ENCODE measurements at regions not wholly inside any gene's neighbourhood (a gene's known extent, or its start where the extent isn't known, plus 50 kb on each side); places are given as distances from the start of the nearest gene placed in this dataset.

GRCh38 chrX:127030016-127030748 is 210.7 kb downstream of the PRR32 start:
- intact Hi-C loops (cut with DNase I): no loop called here
- ATAC-seq (no peak), DNase-seq (peak in 2 of 4 donors; percentile 16 to 32)
- no peaks in the 10 kb centered on the region for H3K4me1 ChIP-seq
- no peaks in the 10 kb centered on the region for H3K36me3 ChIP-seq
- no peaks in the 10 kb centered on the region for H3K9me3 ChIP-seq
- H3K27ac ChIP-seq: no peak overlapping the region
- TF ChIP-seq, protein P1, sequence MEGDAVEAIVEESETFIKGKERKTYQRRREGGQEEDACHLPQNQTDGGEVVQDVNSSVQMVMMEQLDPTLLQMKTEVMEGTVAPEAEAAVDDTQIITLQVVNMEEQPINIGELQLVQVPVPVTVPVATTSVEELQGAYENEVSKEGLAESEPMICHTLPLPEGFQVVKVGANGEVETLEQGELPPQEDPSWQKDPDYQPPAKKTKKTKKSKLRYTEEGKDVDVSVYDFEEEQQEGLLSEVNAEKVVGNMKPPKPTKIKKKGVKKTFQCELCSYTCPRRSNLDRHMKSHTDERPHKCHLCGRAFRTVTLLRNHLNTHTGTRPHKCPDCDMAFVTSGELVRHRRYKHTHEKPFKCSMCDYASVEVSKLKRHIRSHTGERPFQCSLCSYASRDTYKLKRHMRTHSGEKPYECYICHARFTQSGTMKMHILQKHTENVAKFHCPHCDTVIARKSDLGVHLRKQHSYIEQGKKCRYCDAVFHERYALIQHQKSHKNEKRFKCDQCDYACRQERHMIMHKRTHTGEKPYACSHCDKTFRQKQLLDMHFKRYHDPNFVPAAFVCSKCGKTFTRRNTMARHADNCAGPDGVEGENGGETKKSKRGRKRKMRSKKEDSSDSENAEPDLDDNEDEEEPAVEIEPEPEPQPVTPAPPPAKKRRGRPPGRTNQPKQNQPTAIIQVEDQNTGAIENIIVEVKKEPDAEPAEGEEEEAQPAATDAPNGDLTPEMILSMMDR (IDR thresholded peaks at IDR 0.05): no peak
- no peak overlapping the region for H3K4me3 ChIP-seq
- no peaks in the 10 kb centered on the region for H3K27me3 ChIP-seq

- no peak overlapping the region for H3K4me3 ChIP-seq
- no peaks in the 10 kb centered on the region for H3K4me1 ChIP-seq
- no peaks in the 10 kb centered on the region for H3K9me3 ChIP-seq
- intact Hi-C loops (cut with DNase I): no loop called here
- H3K27ac ChIP-seq: no peak overlapping the region
- DNase-seq (peak in 1 of 4 donors; percentile 12), ATAC-seq (no peak)
- H3K27me3 ChIP-seq: no peaks in the 10 kb centered on the region
- no peaks in the 10 kb centered on the region for H3K36me3 ChIP-seq
- TF ChIP-seq, protein P1 (IDR thresholded peaks at IDR 0.05): no peak
Measured at GRCh38 chrX:127037159-127037558, 217.6 kb downstream of the PRR32 start.

DNA sequence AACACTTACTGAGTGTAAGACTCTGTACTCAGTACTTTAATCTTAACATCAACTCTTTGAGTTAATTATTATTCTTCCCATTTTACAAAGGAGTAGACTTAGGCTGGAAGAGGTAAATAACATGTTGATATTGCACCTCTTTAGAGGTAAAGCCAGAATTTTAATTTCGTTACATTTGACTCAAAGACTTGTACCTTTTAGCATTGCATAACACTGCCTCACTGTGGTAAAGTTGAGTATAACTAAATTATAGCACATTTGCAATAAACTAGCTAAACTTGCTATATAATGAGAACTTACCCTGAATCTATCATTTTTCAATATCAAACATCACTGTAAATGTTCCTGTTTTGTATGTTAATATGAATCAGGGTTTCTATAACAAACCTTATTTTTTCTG is 218.5 kb downstream of the PRR32 start:
- TF ChIP-seq, protein P1 (IDR thresholded peaks at IDR 0.05): no peak
- ATAC-seq (peak; percentile 53), DNase-seq (peak in 1 of 4 donors; percentile 7)
- Histone ChIP-seq H3K4me1 (no peaks in the 10 kb centered on the region), H3K27ac (no peak overlapping the region), H3K4me3 (no peak overlapping the region), H3K27me3 (no peaks in the 10 kb centered on the region), H3K36me3 (no peaks in the 10 kb centered on the region), H3K9me3 (no peaks in the 10 kb centered on the region)
- intact Hi-C loops (cut with DNase I): no loop called here

- Histone ChIP-seq H3K4me1 (no peaks in the 10 kb centered on the region), H3K27me3 (no peaks in the 10 kb centered on the region), H3K27ac (no peak overlapping the region), H3K9me3 (no peaks in the 10 kb centered on the region), H3K4me3 (no peak overlapping the region), H3K36me3 (no peaks in the 10 kb centered on the region)
- intact Hi-C loops (cut with DNase I): no loop called here
- no peak for ATAC-seq
- TF ChIP-seq, protein P1 (IDR thresholded peaks at IDR 0.05): no peak
- DNase-seq: peak in 1 of 4 donors; percentile 6
Measured at GRCh38 chrX:127057891-127058619, 238.5 kb downstream of the PRR32 start.

DNA sequence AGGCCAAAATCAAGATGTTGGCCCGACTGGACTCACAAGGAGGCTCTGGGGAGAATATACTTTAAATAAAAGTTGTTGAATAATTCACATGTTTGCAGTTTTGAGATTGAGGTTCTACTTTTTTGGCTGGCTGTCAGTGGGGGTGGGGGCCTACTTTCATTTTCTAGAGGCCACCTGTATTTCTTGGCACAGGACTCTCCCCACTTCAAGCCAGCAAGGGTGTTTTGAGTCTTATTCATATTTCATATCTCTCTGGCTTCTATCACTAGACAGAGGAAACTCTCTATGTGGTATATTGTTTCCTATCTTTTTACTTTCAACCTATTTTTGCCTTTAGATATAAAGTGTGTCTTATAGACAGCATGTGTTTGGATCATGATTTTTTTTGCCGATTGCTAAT is 266.4 kb downstream of the PRR32 start:
- intact Hi-C loops (cut with DNase I): no loop called here
- ATAC-seq (no peak), DNase-seq (no peak)
- no peaks in the 10 kb centered on the region for H3K36me3 ChIP-seq
- no peak overlapping the region for H3K27ac ChIP-seq
- H3K9me3 ChIP-seq: no peaks in the 10 kb centered on the region
- TF ChIP-seq, protein P1 (IDR thresholded peaks at IDR 0.05): no peak
- H3K4me1 ChIP-seq: no peaks in the 10 kb centered on the region
- no peaks in the 10 kb centered on the region for H3K27me3 ChIP-seq
- no peak overlapping the region for H3K4me3 ChIP-seq
